HG02759 (cell line): ENCODE measurements at regions not wholly inside any gene's neighbourhood (a gene's known extent, or its start where the extent isn't known, plus 50 kb on each side); places are given as distances from the start of the nearest gene placed in this dataset.
"Not testable (repeated sequence)": the region's sequence is repeated elsewhere in the genome, so short reads cannot be mapped to it uniquely, and the experiment has no call there.

ENCODE experiments used
- ATAC-seq: cut with Tn5 transposase; IDR thresholded peaks from one replicate; pipeline ENCODE4 v1.9.1; 2021; ENCODE audit warnings: mild to moderate bottlenecking, moderate library complexity; ENCODE audit not compliant: unreplicated experiment

DNA sequence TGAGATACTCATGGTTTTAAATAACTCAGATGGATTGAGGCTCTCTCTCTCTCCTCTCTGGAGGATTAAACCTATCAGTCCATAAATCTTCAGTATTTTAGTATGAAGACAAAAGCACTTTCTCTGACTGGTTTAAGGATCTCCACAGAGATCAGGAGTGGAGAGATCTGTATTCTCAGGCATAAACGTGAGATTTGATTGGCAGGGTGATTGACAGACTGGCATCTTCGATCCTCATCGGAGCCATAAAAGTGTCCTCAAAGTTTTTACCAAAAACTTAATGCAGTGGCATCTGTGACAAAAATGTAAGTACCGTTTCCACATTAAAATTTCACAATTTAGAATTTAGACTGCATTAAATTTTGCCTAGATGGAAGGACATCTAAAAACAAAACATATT lies 870.1 kb downstream of the KCNJ2 start:
- ATAC-seq, result no peak

- ATAC-seq, result no peak
Observed at GRCh38 chr17:71052971-71053370, 883.6 kb downstream of the KCNJ2 start.

GRCh38 chr17:71055128-71055527 lies 885.8 kb downstream of the KCNJ2 start:
- no peak for ATAC-seq

DNA sequence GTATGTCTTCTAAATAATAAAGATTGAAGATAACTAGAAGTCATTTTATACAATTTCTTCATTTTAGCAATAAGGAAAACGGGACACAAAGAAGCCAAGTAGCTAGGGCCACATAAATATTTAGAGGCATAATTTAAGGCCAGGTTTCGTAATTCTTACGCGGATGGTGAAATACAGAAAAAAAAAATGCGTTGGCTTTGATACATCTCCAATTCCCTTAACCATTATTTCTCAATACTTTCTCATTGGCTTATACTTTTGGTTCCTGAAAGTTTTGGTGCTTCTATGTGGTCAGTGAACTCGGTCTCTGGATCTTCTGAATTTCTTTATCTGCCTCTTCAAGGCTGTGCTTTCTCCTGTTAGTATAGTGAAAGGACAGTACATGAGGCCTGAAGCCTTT lies 888.1 kb downstream of the KCNJ2 start:
- ATAC-seq, result no peak

- ATAC-seq, result no peak
Observed at GRCh38 chr17:71057938-71058337, 888.6 kb downstream of the KCNJ2 start.

- ATAC-seq, result no peak
Observed at GRCh38 chr17:71063127-71063526, 893.8 kb downstream of the KCNJ2 start.

- no peak for ATAC-seq
Observed at GRCh38 chr17:71063559-71063958, 894.2 kb downstream of the KCNJ2 start.

GRCh38 chr17:71067669-71068407 lies 898.5 kb downstream of the KCNJ2 start:
- no peak for ATAC-seq

GRCh38 chr17:71068408-71068750 lies 899.0 kb downstream of the KCNJ2 start:
- ATAC-seq, result no peak

DNA sequence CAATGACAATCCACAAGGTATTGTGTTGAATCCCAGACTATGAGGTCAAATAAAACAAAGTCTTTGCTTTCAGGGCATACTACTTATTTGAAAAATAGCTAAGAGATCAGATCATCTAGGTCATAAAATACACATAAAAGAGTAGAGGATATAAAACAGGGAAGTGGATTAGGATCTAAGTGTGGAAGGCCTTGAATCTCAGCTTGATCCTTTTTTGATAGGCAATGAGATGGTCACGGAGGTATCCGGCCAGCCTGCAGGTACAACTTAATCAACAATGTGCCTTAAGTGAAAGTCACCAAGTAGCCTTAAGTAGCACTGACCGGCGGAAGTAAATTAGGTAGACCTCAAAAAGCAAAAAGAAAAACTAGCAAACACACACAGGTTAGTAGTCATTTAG lies 901.7 kb downstream of the KCNJ2 start:
- no peak for ATAC-seq

GRCh38 chr17:71071837-71072236 lies 902.5 kb downstream of the KCNJ2 start:
- no peak for ATAC-seq

- ATAC-seq, result no peak
Observed at GRCh38 chr17:71080937-71081336, 911.6 kb downstream of the KCNJ2 start.

DNA sequence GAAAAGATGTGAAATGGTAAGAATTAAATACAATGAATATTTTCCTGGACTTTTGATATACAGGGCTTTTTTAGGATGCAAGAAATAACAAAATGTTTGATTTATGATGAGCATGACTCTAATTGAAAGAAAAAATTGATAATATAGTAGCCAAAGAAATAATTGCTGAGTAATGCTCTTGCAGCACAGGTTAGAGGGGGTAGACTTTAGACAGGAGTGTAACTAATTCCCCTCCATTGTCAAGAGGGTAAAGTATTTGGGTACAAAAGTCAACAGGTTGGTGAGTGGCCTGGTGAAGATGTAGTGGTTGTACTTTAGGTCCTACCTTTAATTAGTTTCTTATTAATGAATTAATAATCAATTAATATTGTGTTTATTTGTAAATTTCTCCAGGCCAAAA lies 912.3 kb downstream of the KCNJ2 start:
- ATAC-seq, result no peak

DNA sequence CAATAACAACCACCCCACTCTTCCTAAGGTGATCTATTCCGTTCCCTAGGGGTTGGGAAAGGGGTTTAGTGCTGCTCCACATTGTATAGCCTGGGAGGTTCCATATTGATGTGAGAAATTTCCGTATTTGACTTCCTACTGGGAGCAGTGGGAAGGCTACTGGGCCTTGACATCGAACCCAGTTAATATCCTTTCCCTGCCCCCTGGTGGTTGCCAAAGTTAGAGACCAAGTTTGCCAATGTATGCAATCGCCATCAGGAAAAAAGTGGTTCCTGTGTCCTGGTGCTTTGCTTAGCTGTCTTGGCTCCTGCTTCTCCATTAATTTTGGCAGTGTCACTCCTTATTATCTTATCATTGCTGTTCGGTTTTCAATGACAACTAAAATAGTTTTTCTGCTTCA lies 914.9 kb downstream of the KCNJ2 start:
- ATAC-seq, result no peak

DNA sequence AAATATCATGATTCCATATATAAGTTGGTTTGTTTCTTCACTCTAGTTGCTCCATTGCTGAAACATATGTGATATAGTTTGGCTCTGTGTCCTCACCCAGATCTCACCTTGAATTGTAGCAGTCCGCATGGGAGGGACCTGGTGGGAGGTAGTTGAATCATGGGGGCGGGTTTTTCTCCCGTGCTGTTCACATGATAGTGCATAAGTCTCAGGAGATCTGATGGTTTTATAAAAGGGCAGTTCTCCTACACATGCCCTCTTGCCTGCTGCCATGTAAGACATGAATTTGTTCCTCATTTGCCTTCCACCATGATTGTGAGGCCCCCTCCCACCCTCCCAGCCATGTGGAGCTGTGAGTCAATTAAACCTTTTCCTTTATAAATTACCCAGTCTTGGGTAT lies 915.5 kb downstream of the KCNJ2 start:
- no peak for ATAC-seq

DNA sequence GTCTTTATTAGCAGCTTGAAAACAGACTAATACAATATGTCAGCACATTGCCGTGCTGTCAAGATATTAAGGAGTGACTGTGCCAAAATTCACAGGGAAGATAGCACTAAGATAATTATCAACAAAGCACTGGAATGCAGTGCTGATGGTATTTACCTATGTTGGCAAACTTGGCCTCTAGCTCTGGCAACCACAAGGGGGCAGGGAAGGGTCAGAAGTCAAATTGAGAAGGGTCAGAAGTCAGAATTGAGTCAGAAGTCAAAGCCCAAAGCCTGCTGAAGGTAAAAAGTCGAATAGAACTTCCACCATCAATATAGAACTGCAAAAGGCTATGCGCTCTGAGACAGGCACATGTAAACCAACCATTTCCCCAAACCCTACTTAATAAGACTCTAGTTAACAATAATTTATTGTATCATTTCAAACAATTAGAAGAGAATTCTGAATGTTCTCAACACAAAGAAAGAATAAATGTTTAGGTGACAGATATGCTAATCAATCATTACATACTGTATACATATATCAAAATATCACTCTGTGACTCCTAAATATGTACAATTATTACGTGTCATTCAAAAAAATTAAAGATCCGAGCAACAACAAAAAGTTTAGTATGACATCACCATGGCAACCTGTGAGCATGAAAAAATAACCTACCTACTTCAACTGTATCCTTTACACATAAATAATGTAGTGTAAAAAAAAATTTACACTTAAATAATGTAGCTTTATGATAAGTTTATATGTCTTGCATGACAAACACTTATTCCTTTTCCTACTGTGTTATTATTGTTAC lies 916.1 kb downstream of the KCNJ2 start:
- ATAC-seq, result no peak

GRCh38 chr17:71089431-71089830 lies 920.1 kb downstream of the KCNJ2 start:
- no peak for ATAC-seq

DNA sequence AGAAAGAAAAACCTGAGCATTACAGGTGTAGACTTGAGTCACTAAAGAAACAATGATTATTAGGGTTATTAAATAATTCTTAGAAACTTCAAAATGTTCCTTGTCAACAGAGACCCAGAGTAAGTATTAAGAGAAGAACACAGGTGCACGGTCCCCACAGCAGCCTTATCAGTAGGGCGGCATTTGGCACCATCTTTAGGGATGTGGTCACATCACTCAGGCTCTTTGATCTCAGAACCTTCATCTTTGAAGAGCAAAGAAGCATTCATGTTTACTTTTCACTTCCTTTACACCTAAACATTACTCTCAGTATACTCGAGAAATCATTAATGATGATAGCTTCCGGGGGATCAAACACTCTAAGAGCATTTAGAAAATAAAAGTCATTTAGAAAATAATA lies 928.7 kb downstream of the KCNJ2 start:
- no peak for ATAC-seq

DNA sequence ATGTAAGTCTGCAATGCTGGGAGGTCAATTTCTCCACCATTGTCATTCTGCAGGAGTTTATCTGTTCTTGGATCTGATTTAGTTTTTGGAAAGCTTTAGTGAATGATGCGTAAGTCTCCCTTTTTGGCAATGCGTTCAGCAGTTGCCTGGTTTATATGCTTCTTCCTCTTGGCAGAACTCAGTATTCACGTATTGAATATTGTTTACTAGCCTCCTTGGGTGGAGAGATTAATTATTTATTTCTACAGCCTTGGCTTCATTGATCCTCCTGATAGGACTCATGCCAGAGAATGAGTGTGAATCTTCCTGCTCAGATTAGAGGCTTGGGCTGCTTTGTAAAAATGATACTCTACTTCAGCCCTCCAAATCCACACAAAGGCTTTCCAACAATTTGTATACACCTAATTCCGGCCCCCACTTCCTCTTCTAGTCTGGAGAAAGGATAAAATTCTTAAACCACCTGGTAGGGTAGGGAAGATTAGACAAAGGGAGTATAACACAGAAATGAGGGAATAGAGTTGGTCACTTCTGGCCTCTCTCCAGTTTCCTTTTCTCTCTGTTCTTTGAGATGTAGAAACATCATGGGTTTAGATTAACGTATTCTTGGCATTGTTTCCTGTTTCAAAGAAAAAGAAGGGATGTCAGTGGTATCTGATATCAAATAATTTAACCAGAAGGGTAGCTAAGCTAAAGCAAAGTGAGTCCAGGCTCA lies 929.8 kb downstream of the KCNJ2 start:
- no peak for ATAC-seq

DNA sequence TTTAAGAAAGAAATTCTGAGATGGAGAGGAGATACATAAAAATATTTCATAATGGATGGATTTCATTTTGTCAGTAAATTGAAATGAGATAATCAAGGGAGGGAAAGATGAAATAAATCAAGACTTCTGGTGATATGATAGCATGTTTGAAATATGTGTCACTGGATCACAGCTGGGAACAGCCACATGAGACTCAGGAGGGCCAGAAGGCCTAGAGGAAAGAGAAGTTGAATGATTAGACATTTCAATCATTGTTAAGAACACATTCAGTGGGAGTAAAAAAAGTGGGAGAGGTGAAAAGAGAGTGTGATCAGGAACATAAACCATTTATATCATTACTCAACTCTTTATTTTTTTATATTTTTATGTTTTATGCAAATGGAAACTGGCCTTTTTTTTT lies 933.4 kb downstream of the KCNJ2 start:
- no peak for ATAC-seq

DNA sequence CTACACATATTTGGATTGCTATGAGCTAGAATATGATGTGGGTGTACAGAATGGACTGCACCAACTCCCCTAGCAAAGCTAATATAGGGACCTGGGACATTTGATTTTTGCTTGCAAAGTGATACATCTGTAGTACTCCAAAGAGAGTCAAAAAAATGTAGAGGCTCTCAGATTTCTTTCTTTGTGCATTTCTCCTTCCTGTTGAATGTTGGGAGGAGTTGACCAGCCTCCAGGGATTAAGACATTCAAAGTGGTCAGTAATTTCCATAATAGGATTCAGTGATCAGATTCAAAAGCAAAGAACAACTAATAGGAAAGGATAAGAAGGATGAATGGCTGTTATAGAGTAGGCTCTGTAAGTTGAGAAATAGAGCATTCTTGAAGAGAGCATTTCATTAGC lies 934.9 kb downstream of the KCNJ2 start:
- no peak for ATAC-seq

DNA sequence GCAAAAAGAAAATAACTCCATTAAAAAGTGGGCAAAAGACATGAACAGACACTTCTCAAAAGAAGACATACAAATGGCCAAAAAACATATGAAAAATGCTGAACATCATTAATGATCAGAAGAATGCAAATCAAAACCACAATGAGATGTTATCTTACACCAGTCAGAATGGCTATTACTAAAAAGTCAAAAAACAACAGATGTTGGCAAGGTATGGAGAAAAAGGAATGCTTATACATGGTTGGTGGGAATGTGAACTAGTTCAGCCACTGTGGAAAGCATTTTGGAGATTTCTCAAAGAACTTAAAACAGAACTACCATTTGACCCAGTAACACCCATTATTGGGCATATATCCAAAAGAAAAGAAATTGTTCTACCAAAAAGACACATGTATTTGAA lies 936.7 kb downstream of the KCNJ2 start:
- ATAC-seq, result not testable (repeated sequence)
